H1 (cell line): ENCODE measurements at regions not wholly inside any gene's neighbourhood (a gene's known extent, or its start where the extent isn't known, plus 50 kb on each side); places are given as distances from the start of the nearest gene placed in this dataset.

Source experiments
- CTCF ChIA-PET: fragments of 300-600 bp; sonication (Branson Sonifier 250); formaldehyde crosslinking; loops from one replicate; lab custom pipeline; 2021; ENCODE audit not compliant: partially characterized antibody; lab: Charles Lee
- POLR2A ChIA-PET: fragments of 300-600 bp; sonication (Branson Sonifier 250); formaldehyde crosslinking; loops from one replicate; lab custom pipeline; 2021; ENCODE audit warnings: inconsistent platforms; ENCODE audit not compliant: partially characterized antibody; lab: Charles Lee
- DNase-seq, 2 experiments: peaks; one replicate each; pipeline versions ENCODE4 v3.0.0 to v3.0.0-alpha.2; 2010 to 2022; ENCODE audit warnings: low spot score in 2 of 2, low read depth in 1 of 2, mixed read lengths in 1 of 2
- FAIRE-seq: peaks from 2 replicates; lab custom pipeline; 2011; peaks lifted over from hg19 to GRCh38; lab: Jason Lieb, UNC
- H2AFZ ChIP-seq: 2 replicates; pipeline ENCODE4 v1.8.1; 2012; ENCODE audit warnings: low read length, inconsistent platforms
- H2AK5ac ChIP-seq: 2 replicates; pipeline ENCODE4 v1.6.1; 2013; ENCODE audit warnings: low read depth, low read length
- H2BK120ac ChIP-seq: replicated peaks from 2 replicates; pipeline ENCODE3; 2013; ENCODE audit warnings: low read depth, low read length, inconsistent platforms
- H2BK12ac ChIP-seq: 2 replicates; pipeline ENCODE4 v1.6.1; 2013; ENCODE audit warnings: low read depth, low read length
- H2BK15ac ChIP-seq: 2 replicates; pipeline ENCODE4 v1.6.1; 2013; ENCODE audit warnings: low read length
- H2BK20ac ChIP-seq: 2 replicates; pipeline ENCODE4 v1.6.1; 2013; ENCODE audit warnings: low read length
- H2BK5ac ChIP-seq: 2 replicates; pipeline ENCODE4 v1.6.1; 2013; ENCODE audit warnings: low read depth, low read length
- H3K14ac ChIP-seq: 2 replicates; pipeline ENCODE4 v1.6.1; 2013; ENCODE audit warnings: inconsistent platforms; ENCODE audit not compliant: insufficient read length
- H3K18ac ChIP-seq: 2 replicates; pipeline ENCODE4 v1.6.1; 2013; ENCODE audit warnings: low read length; ENCODE audit errors: extremely low read depth
- H3K23ac ChIP-seq: 2 replicates; pipeline ENCODE4 v1.6.1; 2013; ENCODE audit warnings: inconsistent platforms; ENCODE audit not compliant: insufficient read length
- H3K23me2 ChIP-seq: 2 replicates; pipeline ENCODE4 v1.6.1; 2013; ENCODE audit warnings: low read depth, low read length
- H3K27ac ChIP-seq: 2 replicates; pipeline ENCODE4 v1.6.1; 2011; ENCODE audit warnings: low read depth, low read length, inconsistent platforms
- H3K27me3 ChIP-seq, 4 experiments: replicated peaks in 1 of 4; 1 replicate in 1 of 4; 2 replicates in 3 of 4; pipeline versions ENCODE4 v1.6.1 to v1.8.1; 2011 to 2013; ENCODE audit warnings: low read length in 3 of 4, mild to moderate bottlenecking in 3 of 4, inconsistent platforms in 2 of 4, mixed read lengths in 2 of 4, moderate library complexity in 1 of 4; ENCODE audit not compliant: control insufficient read depth in 3 of 4, insufficient read depth in 3 of 4; ENCODE audit errors: extremely low read depth in 1 of 4
- H3K36me3 ChIP-seq, 4 experiments: 2 replicates each; pipeline versions ENCODE4 v1.6.1 to v1.8.1; 2011 to 2013; ENCODE audit warnings: mild to moderate bottlenecking in 4 of 4, low read length in 3 of 4, moderate library complexity in 2 of 4, control low read depth in 1 of 4, inconsistent platforms in 1 of 4; ENCODE audit not compliant: insufficient read depth in 4 of 4, control insufficient read depth in 2 of 4
- H3K4ac ChIP-seq: replicated peaks from 2 replicates; pipeline ENCODE3; 2013; ENCODE audit warnings: low read length, low read depth, mixed read lengths, inconsistent platforms; ENCODE audit not compliant: insufficient read length
- H3K4me1 ChIP-seq, 4 experiments: replicated peaks in 1 of 4; 1 replicate in 1 of 4; 2 replicates in 3 of 4; pipeline versions ENCODE4 v1.6.1 to v1.8.1; 2011 to 2013; ENCODE audit warnings: low read length in 3 of 4, inconsistent platforms in 2 of 4, mixed read lengths in 1 of 4; ENCODE audit not compliant: insufficient read depth in 4 of 4, control insufficient read depth in 3 of 4
- H3K4me2 ChIP-seq, 2 experiments: 2 replicates each; pipeline versions ENCODE4 v1.6.1 to v1.8.1; 2011 to 2013; ENCODE audit warnings: low read depth in 2 of 2, low read length in 2 of 2, control low read depth in 1 of 2, inconsistent platforms in 1 of 2, mild to moderate bottlenecking in 1 of 2; ENCODE audit not compliant: insufficient read depth in 1 of 2
- H3K4me3 ChIP-seq, 4 experiments: fragments of 200-600, 300-600 bp in 1 of 4; sonication (generic), shearing (Covaris generic), sonication (Bioruptor Twin) in 1 of 4; 2 replicates each; pipeline versions ENCODE4 v1.5.1 to v1.8.1; 2011 to 2016; ENCODE audit warnings: low read length in 4 of 4, low read depth in 3 of 4, control low read depth in 2 of 4, inconsistent platforms in 2 of 4, mild to moderate bottlenecking in 2 of 4, mixed read lengths in 1 of 4, moderate library complexity in 1 of 4; ENCODE audit not compliant: insufficient read depth in 2 of 4; ENCODE audit errors: extremely low read depth in 1 of 4
- H3K56ac ChIP-seq: replicated peaks from 2 replicates; pipeline ENCODE3; 2013; ENCODE audit warnings: low read depth, mild to moderate bottlenecking, mixed read lengths, low read length, inconsistent platforms; ENCODE audit not compliant: insufficient read length
- H3K79me1 ChIP-seq: 2 replicates; pipeline ENCODE4 v1.6.1; 2013; ENCODE audit warnings: low read depth, low read length, control low read depth
- H3K79me2 ChIP-seq, 2 experiments: 2 replicates each; pipeline versions ENCODE4 v1.6.1 to v1.8.1; 2012 to 2013; ENCODE audit warnings: low read length in 2 of 2, mild to moderate bottlenecking in 2 of 2, inconsistent platforms in 1 of 2; ENCODE audit not compliant: insufficient read depth in 2 of 2, control insufficient read depth in 1 of 2
- H3K9ac ChIP-seq, 4 experiments: replicated peaks in 1 of 4; 1 replicate in 1 of 4; 2 replicates in 3 of 4; pipeline versions ENCODE4 v1.6.1 to v1.8.1; 2011 to 2013; ENCODE audit warnings: low read depth in 3 of 4, low read length in 3 of 4, control low read depth in 2 of 4, mild to moderate bottlenecking in 2 of 4, moderate library complexity in 2 of 4, inconsistent platforms in 1 of 4; ENCODE audit errors: extremely low read depth in 1 of 4
- H3K9me3 ChIP-seq, 2 experiments: 2 replicates each; pipeline versions ENCODE4 v1.6.1 to v1.8.1; 2012 to 2013; ENCODE audit warnings: mild to moderate bottlenecking in 2 of 2, moderate library complexity in 2 of 2, control low read depth in 1 of 2, inconsistent platforms in 1 of 2, low read depth in 1 of 2, low read length in 1 of 2, mixed read lengths in 1 of 2; ENCODE audit not compliant: insufficient read depth in 2 of 2
- H4K20me1 ChIP-seq, 2 experiments: replicated peaks in 1 of 2; 2 replicates each; pipeline versions ENCODE3 to v1.8.1; 2011 to 2013; ENCODE audit warnings: inconsistent platforms in 2 of 2, low read length in 2 of 2, mild to moderate bottlenecking in 1 of 2; ENCODE audit not compliant: insufficient read depth in 2 of 2, control insufficient read depth in 1 of 2
- H4K5ac ChIP-seq: 2 replicates; pipeline ENCODE4 v1.6.1; 2013; ENCODE audit warnings: low read length, low read depth, mixed read lengths, inconsistent platforms; ENCODE audit not compliant: insufficient read length
- H4K8ac ChIP-seq: 2 replicates; pipeline ENCODE4 v1.8.0; 2013; ENCODE audit warnings: mild to moderate bottlenecking, moderate library complexity, low read length, inconsistent platforms; ENCODE audit not compliant: insufficient read depth; ENCODE audit errors: extremely low read depth
- H4K91ac ChIP-seq: replicated peaks from 2 replicates; pipeline ENCODE3; 2013; ENCODE audit warnings: low read length, mixed read lengths, inconsistent platforms; ENCODE audit not compliant: insufficient read length
- BACH1 ChIP-seq: IDR thresholded peaks from 2 replicates; pipeline ENCODE4 v1.6.1; 2012; ENCODE audit warnings: low read length, improper control_type of control experiment
- CBX5 ChIP-seq: fragments of 300-800, 300-1000 bp; sonication (generic); IDR thresholded peaks from 2 replicates; pipeline ENCODE4 v1.7.1; 2016; ENCODE audit warnings: antibody characterized with exemption, low read length, low read depth
- CBX8 ChIP-seq: fragments of 300-800, 300-1000 bp; sonication (generic); IDR thresholded peaks from 2 replicates; pipeline ENCODE4 v1.7.1; 2016; ENCODE audit warnings: low read depth, low read length, borderline replicate concordance
- CHD1 ChIP-seq: IDR thresholded peaks from 2 replicates; pipeline ENCODE4 v1.6.1; 2012; ENCODE audit warnings: low read depth, low read length, improper control_type of control experiment
- CTBP2 ChIP-seq: IDR thresholded peaks from 2 replicates; pipeline ENCODE4 v1.7.0; 2011; ENCODE audit warnings: borderline replicate concordance, mild to moderate bottlenecking, moderate library complexity, mixed read lengths, low read length; ENCODE audit not compliant: insufficient read depth, insufficient read length
- EZH2 ChIP-seq: fragments of 200-600 bp; sonication (generic); IDR thresholded peaks from 2 replicates; pipeline ENCODE4 v1.7.1; 2012; ENCODE audit warnings: low read depth, mild to moderate bottlenecking, moderate library complexity, low read length, inconsistent platforms; ENCODE audit not compliant: severe bottlenecking
- GTF2F1 ChIP-seq: IDR thresholded peaks from 2 replicates; pipeline ENCODE4 v1.6.1; 2012; ENCODE audit warnings: low read depth, low read length, improper control_type of control experiment, borderline replicate concordance
- HDAC2 ChIP-seq, 2 experiments: fragments of 300-600 bp in 1 of 2; sonication (generic) in 1 of 2; IDR thresholded peaks; 2 replicates each; pipeline ENCODE4 v1.6.1; 2011 to 2012; ENCODE audit warnings: low read depth in 2 of 2, low read length in 2 of 2, mild to moderate bottlenecking in 2 of 2, moderate library complexity in 2 of 2, borderline replicate concordance in 1 of 2, inconsistent platforms in 1 of 2
- KDM4A ChIP-seq: IDR thresholded peaks from one replicate; pipeline ENCODE4 v1.7.1; 2012; ENCODE audit warnings: low read depth, mild to moderate bottlenecking, moderate library complexity, low read length, inconsistent platforms; ENCODE audit not compliant: severe bottlenecking
- NRF1 ChIP-seq: IDR thresholded peaks from 2 replicates; pipeline ENCODE4 v1.6.1; 2011; ENCODE audit warnings: mild to moderate bottlenecking, low read depth, low read length, improper control_type of control experiment
- RBBP5 ChIP-seq: IDR thresholded peaks from 2 replicates; pipeline ENCODE4 v1.7.1; 2012; ENCODE audit warnings: low read depth, mild to moderate bottlenecking, inconsistent platforms, low read length, moderate library complexity, borderline replicate concordance
- YY1 ChIP-seq: IDR thresholded peaks from 2 replicates; pipeline ENCODE4 v1.6.1; 2011; ENCODE audit warnings: low read depth, mild to moderate bottlenecking, low read length
- whole genome bisulfite sequencing, 2 experiments: shearing (Covaris generic) in 1 of 2; methylation state at CpG; one replicate each; pipeline versions ENCODE4 v1.1.6 to v1.1.7; 2013 to 2015; ENCODE audit warnings: low lambda C conversion rate in 2 of 2, mixed read lengths in 2 of 2, inconsistent platforms in 1 of 2, low coverage in 1 of 2, missing lambda C conversion rate in 1 of 2; ENCODE audit not compliant: insufficient replicate concordance in 2 of 2, insufficient coverage in 1 of 2, insufficient read length in 1 of 2; ENCODE audit errors: extremely low coverage in 1 of 2, missing lambda C conversion rate in 1 of 2; 5-methylcytosine and 5-hydroxymethylcytosine counted together

GRCh38 chr3:159232966-159233365 is 431.1 kb downstream of the MFSD1 start:
- Histone ChIP-seq H3K23ac (no peak overlapping the region), H3K27ac (no peak overlapping the region), H3K9ac (no peak overlapping the region), H3K36me3 (no peaks in the 10 kb centered on the region), H3K4ac (no peak overlapping the region), H3K4me3 (no peak overlapping the region), H3K27me3 (no peaks in the 10 kb centered on the region), H3K56ac (no peak overlapping the region), H3K9me3 (0 out of 4 replicates have a peak, but pooled peaks cover 0 to 4% of the 10 kb centered on the region in 2 experiments), H3K23me2 (no peaks in the 10 kb centered on the region), H2BK15ac (no peak overlapping the region), H2BK20ac (no peak overlapping the region), H3K4me1 (0 out of 7 replicates have a peak, but pooled peaks cover 0 to 5% (median 1%) of the 10 kb centered on the region in 4 experiments), H3K79me1 (no peaks in the 10 kb centered on the region), H2AFZ (no peak overlapping the region), H2AK5ac (no peak overlapping the region; the same call in 1 of the 2 replicates), H2BK12ac (no peak overlapping the region), H3K18ac (no peak overlapping the region), H4K5ac (no peak overlapping the region), H3K14ac (no peak overlapping the region), H4K91ac (no peak overlapping the region), H4K20me1 (no peaks in the 10 kb centered on the region), H2BK5ac (no peak overlapping the region), H3K79me2 (no peaks in the 10 kb centered on the region), H2BK120ac (no peak overlapping the region), H3K4me2 (no peak overlapping the region), H4K8ac (no peak overlapping the region)
- TF ChIP-seq GTF2F1 = no peak
- TF ChIP-seq KDM4A = no peak
- TF ChIP-seq YY1 = no peak
- no peak for TF ChIP-seq CBX5
- no peak for TF ChIP-seq CTBP2
- TF ChIP-seq HDAC2 (IDR thresholded peaks at IDR 0.05; ENCODE audit: borderline replicate concordance in 1 of 2, low read depth in 2 of 2, low read length in 2 of 2) = no peak
- TF ChIP-seq RBBP5 = no peak
- no peak for TF ChIP-seq EZH2
- TF ChIP-seq CHD1 = no peak
- TF ChIP-seq BACH1 = no peak
- TF ChIP-seq CBX8 = no peak
- TF ChIP-seq NRF1 = no peak
- no peak for FAIRE-seq
- no peak for DNase-seq
- POLR2A ChIA-PET = no interaction called here
- CTCF ChIA-PET = no interaction called here
- WGBS, 2 experiments = 85% methylated on average over 4 of the region's 4 CpGs; no CpG with 5 or more reads in 1 of the 2 experiments
